B cell (primary cell): ENCODE measurements at regions not wholly inside any gene's neighbourhood (a gene's known extent, or its start where the extent isn't known, plus 50 kb on each side); places are given as distances from the start of the nearest gene placed in this dataset.

ENCODE experiments used
- EZH2 ChIP-seq: IDR thresholded peaks from 2 replicates; pipeline ENCODE4 v1.6.1; 2012; ENCODE audit warnings: borderline replicate concordance, low read depth, mild to moderate bottlenecking, moderate library complexity, low read length; ENCODE audit not compliant: insufficient read depth, poor library complexity, severe bottlenecking
- TF ChIP-seq, protein P1 (sequence below): fragments of 200-600 bp; IDR thresholded peaks from one replicate; pipeline ENCODE4 v1.8.0; 2022; ENCODE audit warnings: antibody characterized with exemption, mild to moderate bottlenecking

DNA sequence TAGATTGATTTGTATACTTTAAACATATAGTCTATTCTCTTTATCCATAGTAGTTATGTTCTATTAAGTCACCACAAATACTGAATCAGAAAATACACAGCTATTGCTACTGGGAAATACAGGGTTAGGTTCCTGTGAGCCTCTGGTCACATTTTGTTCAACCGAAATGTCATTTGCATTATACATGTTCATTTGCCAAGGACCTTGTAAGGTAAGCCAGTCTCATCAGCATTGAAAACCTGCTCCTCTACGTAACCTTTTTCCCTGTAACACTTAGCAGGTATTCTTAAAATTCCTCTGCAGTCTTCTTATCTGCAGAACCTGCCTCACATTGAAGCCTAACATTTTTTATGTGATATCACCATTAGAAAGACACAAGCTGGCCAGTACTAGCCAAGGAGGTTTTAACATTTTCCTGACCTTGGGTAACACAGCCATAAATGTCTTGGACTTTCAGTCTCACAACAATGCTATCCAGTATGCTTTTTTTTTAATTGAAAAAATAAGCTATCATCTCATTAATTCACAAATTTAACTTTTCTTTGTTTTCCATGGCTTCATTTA, 765.7 kb upstream of the IGFBP7 start:
- TF ChIP-seq, protein P1, sequence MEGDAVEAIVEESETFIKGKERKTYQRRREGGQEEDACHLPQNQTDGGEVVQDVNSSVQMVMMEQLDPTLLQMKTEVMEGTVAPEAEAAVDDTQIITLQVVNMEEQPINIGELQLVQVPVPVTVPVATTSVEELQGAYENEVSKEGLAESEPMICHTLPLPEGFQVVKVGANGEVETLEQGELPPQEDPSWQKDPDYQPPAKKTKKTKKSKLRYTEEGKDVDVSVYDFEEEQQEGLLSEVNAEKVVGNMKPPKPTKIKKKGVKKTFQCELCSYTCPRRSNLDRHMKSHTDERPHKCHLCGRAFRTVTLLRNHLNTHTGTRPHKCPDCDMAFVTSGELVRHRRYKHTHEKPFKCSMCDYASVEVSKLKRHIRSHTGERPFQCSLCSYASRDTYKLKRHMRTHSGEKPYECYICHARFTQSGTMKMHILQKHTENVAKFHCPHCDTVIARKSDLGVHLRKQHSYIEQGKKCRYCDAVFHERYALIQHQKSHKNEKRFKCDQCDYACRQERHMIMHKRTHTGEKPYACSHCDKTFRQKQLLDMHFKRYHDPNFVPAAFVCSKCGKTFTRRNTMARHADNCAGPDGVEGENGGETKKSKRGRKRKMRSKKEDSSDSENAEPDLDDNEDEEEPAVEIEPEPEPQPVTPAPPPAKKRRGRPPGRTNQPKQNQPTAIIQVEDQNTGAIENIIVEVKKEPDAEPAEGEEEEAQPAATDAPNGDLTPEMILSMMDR: no peak
- TF ChIP-seq EZH2: no peak
